ENCODE measurements at regions not wholly inside any gene's neighbourhood (a gene's known extent, or its start where the extent isn't known, plus 50 kb on each side); places are given as distances from the start of the nearest gene placed in this dataset.

- no peak overlapping the region for H3K4me3 ChIP-seq (ENCODE audit: low read depth, low read length)
- no peak for DNase-seq (ENCODE audit: low read depth)
- no peak for TF ChIP-seq CTCF (IDR thresholded peaks at IDR 0.05; ENCODE audit: low read depth, low read length)
These were observed 226.4 kb upstream of the SOX4 start for GRCh38 chr6:21367148-21367547.

- no peak overlapping the region for H3K4me3 ChIP-seq (ENCODE audit: low read depth, low read length)
- TF ChIP-seq MAX (IDR thresholded peaks at IDR 0.05; ENCODE audit: low read depth, low read length) (no peak), POLR2A (IDR thresholded peaks at IDR 0.05; ENCODE audit: extremely low read depth, insufficient read length) (no peak), CTCF (IDR thresholded peaks at IDR 0.05; ENCODE audit: low read depth, low read length) (no peak), MYC (IDR thresholded peaks at IDR 0.05; ENCODE audit: low read depth, low read length) (no peak)
- no peak for DNase-seq (ENCODE audit: low read depth)
These were observed 225.8 kb upstream of the SOX4 start for GRCh38 chr6:21367649-21368154.

GRCh38 chr6:21371061-21371460 is 222.5 kb upstream of the SOX4 start:
- TF ChIP-seq MYC (IDR thresholded peaks at IDR 0.05; ENCODE audit: low read depth, low read length) (no peak), CTCF (IDR thresholded peaks at IDR 0.05; ENCODE audit: low read depth, low read length) (no peak), POLR2A (IDR thresholded peaks at IDR 0.05; ENCODE audit: extremely low read depth, insufficient read length) (no peak), MAX (IDR thresholded peaks at IDR 0.05; ENCODE audit: low read depth, low read length) (no peak)
- H3K4me3 ChIP-seq (ENCODE audit: low read depth, low read length): no peak overlapping the region
- no peak for DNase-seq (ENCODE audit: low read depth)

- H3K4me3 ChIP-seq (ENCODE audit: low read depth, low read length): no peak overlapping the region
- TF ChIP-seq CTCF (IDR thresholded peaks at IDR 0.05; ENCODE audit: low read depth, low read length) (no peak), POLR2A (IDR thresholded peaks at IDR 0.05; ENCODE audit: extremely low read depth, insufficient read length) (no peak), MAX (IDR thresholded peaks at IDR 0.05; ENCODE audit: low read depth, low read length) (no peak), MYC (IDR thresholded peaks at IDR 0.05; ENCODE audit: low read depth, low read length) (no peak)
- DNase-seq (ENCODE audit: low read depth): no peak
These were observed 221.8 kb upstream of the SOX4 start for GRCh38 chr6:21371676-21372171.

- TF ChIP-seq CTCF (IDR thresholded peaks at IDR 0.05; ENCODE audit: low read depth, low read length) (no peak), MAX (IDR thresholded peaks at IDR 0.05; ENCODE audit: low read depth, low read length) (no peak), POLR2A (IDR thresholded peaks at IDR 0.05; ENCODE audit: extremely low read depth, insufficient read length) (no peak), MYC (IDR thresholded peaks at IDR 0.05; ENCODE audit: low read depth, low read length) (no peak)
- no peak for DNase-seq (ENCODE audit: low read depth)
- no peak overlapping the region for H3K4me3 ChIP-seq (ENCODE audit: low read depth, low read length)
These were observed 218.1 kb upstream of the SOX4 start for GRCh38 chr6:21375151-21376116.
